ENCODE measurements at regions not wholly inside any gene's neighbourhood (a gene's known extent, or its start where the extent isn't known, plus 50 kb on each side); places are given as distances from the start of the nearest gene placed in this dataset.

- TF ChIP-seq, protein P1, sequence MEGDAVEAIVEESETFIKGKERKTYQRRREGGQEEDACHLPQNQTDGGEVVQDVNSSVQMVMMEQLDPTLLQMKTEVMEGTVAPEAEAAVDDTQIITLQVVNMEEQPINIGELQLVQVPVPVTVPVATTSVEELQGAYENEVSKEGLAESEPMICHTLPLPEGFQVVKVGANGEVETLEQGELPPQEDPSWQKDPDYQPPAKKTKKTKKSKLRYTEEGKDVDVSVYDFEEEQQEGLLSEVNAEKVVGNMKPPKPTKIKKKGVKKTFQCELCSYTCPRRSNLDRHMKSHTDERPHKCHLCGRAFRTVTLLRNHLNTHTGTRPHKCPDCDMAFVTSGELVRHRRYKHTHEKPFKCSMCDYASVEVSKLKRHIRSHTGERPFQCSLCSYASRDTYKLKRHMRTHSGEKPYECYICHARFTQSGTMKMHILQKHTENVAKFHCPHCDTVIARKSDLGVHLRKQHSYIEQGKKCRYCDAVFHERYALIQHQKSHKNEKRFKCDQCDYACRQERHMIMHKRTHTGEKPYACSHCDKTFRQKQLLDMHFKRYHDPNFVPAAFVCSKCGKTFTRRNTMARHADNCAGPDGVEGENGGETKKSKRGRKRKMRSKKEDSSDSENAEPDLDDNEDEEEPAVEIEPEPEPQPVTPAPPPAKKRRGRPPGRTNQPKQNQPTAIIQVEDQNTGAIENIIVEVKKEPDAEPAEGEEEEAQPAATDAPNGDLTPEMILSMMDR (IDR thresholded peaks at IDR 0.05), result no peak
- TF ChIP-seq POLR2A (IDR thresholded peaks at IDR 0.05), result no peak
Observed at GRCh38 chr2:180203972-180204371, 196.9 kb upstream of the CWC22 start.
